ENCODE measurements at regions not wholly inside any gene's neighbourhood (a gene's known extent, or its start where the extent isn't known, plus 50 kb on each side); places are given as distances from the start of the nearest gene placed in this dataset.
A peak's percentile ranks its signal among the peaks of the same experiment; 100 is the strongest.
"Not testable (repeated sequence)": the region's sequence is repeated elsewhere in the genome, so short reads cannot be mapped to it uniquely, and the experiment has no call there.

GRCh38 chr2:129810521-129810920 lies 168.9 kb upstream of the RAB6C start:
- no peak for DNase-seq (ENCODE audit: low spot score)

- DNase-seq (ENCODE audit: low spot score): peak; percentile 82
Measured at GRCh38 chr2:129812071-129812470, 167.4 kb upstream of the RAB6C start.

- DNase-seq (ENCODE audit: low spot score): no peak
Measured at GRCh38 chr2:129812654-129813053, 166.8 kb upstream of the RAB6C start.

GRCh38 chr2:129813404-129813803 lies 166.1 kb upstream of the RAB6C start:
- DNase-seq (ENCODE audit: low spot score): no peak

GRCh38 chr2:129816813-129817574 lies 162.5 kb upstream of the RAB6C start:
- DNase-seq (ENCODE audit: low spot score): no peak

GRCh38 chr2:129819855-129820254 lies 159.6 kb upstream of the RAB6C start:
- DNase-seq (ENCODE audit: low spot score): no peak

- no peak for DNase-seq (ENCODE audit: low spot score)
Measured at GRCh38 chr2:129820908-129821307, 158.6 kb upstream of the RAB6C start.

- DNase-seq (ENCODE audit: low spot score): no peak
Measured at GRCh38 chr2:129821445-129821844, 158.0 kb upstream of the RAB6C start.

GRCh38 chr2:129823044-129823443 lies 156.4 kb upstream of the RAB6C start:
- DNase-seq (ENCODE audit: low spot score): no peak

- no peak for DNase-seq (ENCODE audit: low spot score)
Measured at GRCh38 chr2:129827311-129828090, 152.0 kb upstream of the RAB6C start.

GRCh38 chr2:129828792-129829191 lies 150.7 kb upstream of the RAB6C start:
- peak; percentile 53 for DNase-seq (ENCODE audit: low spot score)

GRCh38 chr2:129829588-129829987 lies 149.9 kb upstream of the RAB6C start:
- no peak for DNase-seq (ENCODE audit: low spot score)

GRCh38 chr2:129831018-129831417 lies 148.4 kb upstream of the RAB6C start:
- DNase-seq (ENCODE audit: low spot score): no peak

GRCh38 chr2:129833465-129833864 lies 146.0 kb upstream of the RAB6C start:
- not testable (repeated sequence) for DNase-seq (ENCODE audit: low spot score)

- no peak for DNase-seq (ENCODE audit: low spot score)
Measured at GRCh38 chr2:129847043-129847442, 132.4 kb upstream of the RAB6C start.

- peak; percentile 80 for DNase-seq (ENCODE audit: low spot score)
Measured at GRCh38 chr2:129849559-129850160, 129.8 kb upstream of the RAB6C start.

- DNase-seq (ENCODE audit: low spot score): no peak
Measured at GRCh38 chr2:129857200-129857599, 122.3 kb upstream of the RAB6C start.

- no peak for DNase-seq (ENCODE audit: low spot score)
Measured at GRCh38 chr2:129859175-129859574, 120.3 kb upstream of the RAB6C start.

- no peak for DNase-seq (ENCODE audit: low spot score)
Measured at GRCh38 chr2:129860088-129860487, 119.4 kb upstream of the RAB6C start.

GRCh38 chr2:129861666-129862288 lies 117.7 kb upstream of the RAB6C start:
- DNase-seq (ENCODE audit: low spot score): no peak

GRCh38 chr2:129862668-129863067 lies 116.8 kb upstream of the RAB6C start:
- no peak for DNase-seq (ENCODE audit: low spot score)

GRCh38 chr2:129863350-129863749 lies 116.1 kb upstream of the RAB6C start:
- DNase-seq (ENCODE audit: low spot score): no peak

GRCh38 chr2:129864719-129865118 lies 114.7 kb upstream of the RAB6C start:
- DNase-seq (ENCODE audit: low spot score): no peak
